AG04449 (cell line): ENCODE measurements at regions not wholly inside any gene's neighbourhood (a gene's known extent, or its start where the extent isn't known, plus 50 kb on each side); places are given as distances from the start of the nearest gene placed in this dataset.

Experiments
- CTCF ChIA-PET: fragments of 350-600 bp; formaldehyde crosslinking; extraction: SDS; loops from one replicate; lab custom pipeline; 2021; ENCODE audit warnings: antibody characterized with exemption; lab: Yijun Ruan, JAX
- POLR2A ChIA-PET: fragments of 400-600, 350-600 bp; formaldehyde crosslinking; extraction: SDS; loops from one replicate; lab custom pipeline; 2020; ENCODE audit warnings: antibody characterized with exemption, inconsistent platforms; lab: Yijun Ruan, JAX
- DNase-seq: peaks from one replicate; pipeline ENCODE4 v3.0.0-alpha.2; 2010; ENCODE audit warnings: low read depth, low spot score
- H3K4me3 ChIP-seq: 2 replicates; pipeline ENCODE4 v1.5.1; 2011; ENCODE audit warnings: low read depth, mild to moderate bottlenecking, control low read depth, low read length
- CTCF ChIP-seq: IDR thresholded peaks from one replicate; pipeline ENCODE4 v1.5.1; 2011; ENCODE audit warnings: mild to moderate bottlenecking, moderate library complexity, low read length, control low read depth, inconsistent platforms; ENCODE audit not compliant: insufficient read depth; ENCODE audit errors: missing control alignments

- POLR2A ChIA-PET, result no interaction called here
- DNase-seq, result no peak
- H3K4me3 ChIP-seq, result no peak overlapping the region
- CTCF ChIA-PET, result no interaction called here
- TF ChIP-seq CTCF, result no peak
Observed at GRCh38 chr2:155308367-155309009, 610.0 kb downstream of the KCNJ3 start.

DNA sequence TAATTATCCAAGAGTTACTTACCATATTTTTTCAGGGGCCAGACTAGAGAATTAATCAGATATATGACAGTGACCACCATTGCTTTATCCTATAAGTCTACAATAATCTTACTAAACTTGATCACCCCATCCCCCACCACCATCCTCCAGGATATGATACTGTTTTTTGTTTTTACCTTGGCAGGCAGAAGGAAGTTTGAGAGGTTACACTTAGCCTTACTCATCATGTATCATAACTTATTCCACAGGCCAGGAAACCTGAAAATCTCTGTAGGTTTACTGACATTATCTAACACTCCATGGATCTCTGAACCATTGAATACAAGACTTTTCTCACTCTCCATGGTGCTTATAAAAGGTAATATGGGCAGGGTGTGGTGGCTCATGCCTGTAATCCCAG lies 602.7 kb downstream of the KCNJ3 start:
- TF ChIP-seq CTCF, result no peak
- CTCF ChIA-PET, result no interaction called here
- DNase-seq, result no peak
- no peak overlapping the region for H3K4me3 ChIP-seq
- POLR2A ChIA-PET, result no interaction called here

GRCh38 chr2:155298001-155298400 lies 599.5 kb downstream of the KCNJ3 start:
- DNase-seq, result no peak
- CTCF ChIA-PET, result no interaction called here
- POLR2A ChIA-PET, result no interaction called here
- no peak overlapping the region for H3K4me3 ChIP-seq
- TF ChIP-seq CTCF, result no peak

DNA sequence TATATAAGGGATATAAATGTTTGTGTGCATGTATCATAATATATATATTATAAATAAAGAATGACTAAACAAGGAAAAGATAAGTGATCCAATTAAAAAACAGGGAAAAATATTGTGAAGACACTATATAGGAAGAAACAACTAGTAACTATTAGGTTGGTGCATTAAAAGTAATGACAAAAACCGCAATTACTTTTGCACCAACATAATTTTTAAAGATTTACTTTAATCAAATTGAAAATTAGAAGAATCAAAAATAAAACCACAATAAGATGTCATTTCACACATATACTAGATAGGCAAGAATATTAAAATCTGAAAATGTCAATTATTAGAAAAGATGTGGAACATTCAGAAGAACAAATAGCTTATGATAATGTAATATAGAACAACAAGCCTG lies 595.9 kb downstream of the KCNJ3 start:
- no peak overlapping the region for H3K4me3 ChIP-seq
- CTCF ChIA-PET, result no interaction called here
- DNase-seq, result no peak
- POLR2A ChIA-PET, result no interaction called here
- no peak for TF ChIP-seq CTCF

DNA sequence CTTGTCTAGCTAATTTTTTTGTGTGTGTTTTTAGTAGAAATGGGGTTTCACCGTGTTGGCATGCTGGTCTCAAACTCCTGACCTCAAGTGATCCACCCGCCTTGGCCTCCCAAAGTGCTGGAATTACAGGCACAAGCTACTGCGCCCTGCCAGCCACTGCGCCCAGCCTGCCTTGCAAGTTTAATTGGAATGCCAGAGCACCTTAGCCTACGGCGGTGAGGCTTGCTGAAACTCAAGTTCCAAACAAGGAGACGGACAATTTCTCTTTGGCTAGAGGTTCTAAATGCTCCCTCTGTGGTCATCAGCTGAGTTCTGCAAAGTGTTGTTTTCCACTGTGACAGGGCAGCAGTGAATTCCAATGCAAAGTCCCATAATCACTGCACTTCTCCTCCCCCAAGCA lies 583.4 kb downstream of the KCNJ3 start:
- no peak overlapping the region for H3K4me3 ChIP-seq
- CTCF ChIA-PET, result no interaction called here
- DNase-seq, result no peak
- POLR2A ChIA-PET, result no interaction called here
- TF ChIP-seq CTCF, result no peak

DNA sequence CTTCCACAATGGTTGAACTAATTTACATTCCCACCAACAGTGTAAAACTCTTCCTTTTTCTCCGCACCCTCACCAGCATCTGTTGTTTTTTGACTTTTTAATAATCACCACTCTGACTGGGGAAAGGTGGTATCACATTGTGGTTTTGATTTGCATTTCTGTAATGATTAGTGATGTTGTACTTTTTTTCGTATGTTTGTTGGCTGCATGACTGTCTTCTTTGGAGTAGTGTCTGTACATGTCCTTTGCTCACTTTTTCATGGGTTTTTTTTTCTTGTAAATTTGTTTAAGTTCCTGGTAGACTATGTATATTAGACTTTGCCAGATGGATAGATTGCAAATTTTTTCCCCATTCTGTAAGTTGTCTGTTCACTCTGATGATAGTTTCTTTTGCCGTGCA lies 574.8 kb downstream of the KCNJ3 start:
- no peak for DNase-seq
- H3K4me3 ChIP-seq, result no peak overlapping the region
- ChIA-PET POLR2A (no interaction called here), CTCF (no interaction called here)
- TF ChIP-seq CTCF, result no peak
